Left colon (tissue), 2 donors: ENCODE measurements at regions not wholly inside any gene's neighbourhood (a gene's known extent, or its start where the extent isn't known, plus 50 kb on each side); places are given as distances from the start of the nearest gene placed in this dataset.
"Not testable (repeated sequence)": the region's sequence is repeated elsewhere in the genome, so short reads cannot be mapped to it uniquely, and the experiment has no call there.

Experiments used
- ATAC-seq: fragments of 200-7000 bp; cut with Tn5 transposase; one replicate; pipeline ENCODE4 v1.9.1; 2020; ENCODE audit warnings: mild to moderate bottlenecking, moderate library complexity
- DNase-seq, 2 donors: peaks; one replicate each; pipeline ENCODE4 v3.0.0-alpha.2; 2020
- intact Hi-C, 2 donors: fragments of 100-400 bp; cut with DNase I in 1 of 2; cut with micrococcal nuclease in 1 of 2; formaldehyde crosslinking; loops; one replicate each; pipeline versions ENCODE4 v1.11.2 to v1.14.0; 2022; cut with DNase I, micrococcal nuclease
- donor health status: DM: no; HTN: no; CAD: no.
- donor health status: DM: yes; HTN: yes; CAD: no.

DNA sequence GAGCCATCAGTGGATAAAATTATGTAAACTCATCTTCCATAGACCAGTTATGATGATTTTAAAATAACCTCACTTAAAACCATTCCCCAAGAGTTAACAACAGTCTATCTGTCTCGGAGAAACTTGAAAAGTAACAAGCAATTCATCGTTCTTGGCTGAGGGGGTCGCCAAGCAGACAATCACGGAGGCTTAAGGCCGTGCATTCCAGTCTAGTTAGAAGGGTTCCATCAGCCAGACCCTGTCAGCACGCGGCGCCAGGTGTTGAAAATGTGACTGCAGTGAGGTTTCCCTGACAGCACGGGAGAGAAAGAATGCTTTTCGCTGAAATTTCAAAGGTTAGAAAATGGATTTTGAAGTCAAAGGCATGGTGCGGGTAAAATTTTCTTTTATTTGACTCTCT, 1025.0 kb upstream of the CELF2 start:
- DNase-seq (no peak), ATAC-seq (no peak)

DNA sequence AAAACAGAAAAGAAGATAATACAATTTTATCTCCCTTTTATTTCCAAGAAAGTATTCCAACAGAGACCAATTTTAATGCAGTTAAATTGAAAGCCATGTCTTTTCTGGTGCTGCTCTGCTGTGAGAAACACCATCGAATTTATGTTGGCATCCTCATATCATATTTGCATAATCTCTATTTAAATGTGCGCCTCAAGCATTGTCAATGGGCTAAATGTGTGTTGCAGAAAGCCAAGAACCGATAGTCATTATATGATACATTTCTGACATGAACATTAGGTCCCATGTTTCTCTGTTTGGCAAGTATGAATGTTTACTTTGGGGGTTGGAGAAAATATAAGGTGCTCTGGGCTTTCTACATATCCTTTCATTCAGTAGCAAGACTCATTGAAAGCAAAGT, 1023.5 kb upstream of the CELF2 start:
- intact Hi-C loops, result no loop called here
- DNase-seq (no peak), ATAC-seq (no peak)

More for the DNA sequence above, 1025.0 kb upstream of the CELF2 start:
- intact Hi-C loops, result no loop called here

DNA sequence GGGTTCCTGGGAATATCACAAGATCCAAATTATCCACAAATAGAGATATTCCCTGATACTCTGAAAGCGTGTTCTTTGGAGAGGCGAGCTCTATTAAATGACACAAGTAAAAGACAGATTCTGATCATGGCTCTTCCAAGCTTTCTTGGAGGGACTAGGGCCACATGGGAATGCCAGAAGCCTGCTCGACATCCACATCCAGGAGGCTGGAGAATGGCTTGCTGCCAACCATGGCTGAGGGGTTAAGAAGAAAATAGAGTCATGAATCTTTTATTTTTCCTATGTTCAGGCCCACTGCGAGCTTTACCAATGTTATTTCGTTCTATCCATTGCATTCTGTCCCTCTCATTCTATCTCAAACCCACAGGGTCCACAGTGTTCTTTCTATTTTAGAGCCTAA, 1018.0 kb upstream of the CELF2 start:
- intact Hi-C loops, result no loop called here

GRCh38 chr10:10007957-10008356, 1009.7 kb upstream of the CELF2 start:
- no peak for ATAC-seq
- DNase-seq, result no peak
- intact Hi-C loops, result no loop called here

More for the DNA sequence above, 1018.0 kb upstream of the CELF2 start:
- ATAC-seq, result no peak
- DNase-seq, result no peak

- no peak for ATAC-seq
- no peak for DNase-seq
- intact Hi-C loops, result no loop called here
Observed at GRCh38 chr10:10010397-10010796, 1007.3 kb upstream of the CELF2 start.

- no peak for DNase-seq
- ATAC-seq, result no peak
- intact Hi-C loops, result no loop called here
Observed at GRCh38 chr10:10014846-10015245, 1002.8 kb upstream of the CELF2 start.

DNA sequence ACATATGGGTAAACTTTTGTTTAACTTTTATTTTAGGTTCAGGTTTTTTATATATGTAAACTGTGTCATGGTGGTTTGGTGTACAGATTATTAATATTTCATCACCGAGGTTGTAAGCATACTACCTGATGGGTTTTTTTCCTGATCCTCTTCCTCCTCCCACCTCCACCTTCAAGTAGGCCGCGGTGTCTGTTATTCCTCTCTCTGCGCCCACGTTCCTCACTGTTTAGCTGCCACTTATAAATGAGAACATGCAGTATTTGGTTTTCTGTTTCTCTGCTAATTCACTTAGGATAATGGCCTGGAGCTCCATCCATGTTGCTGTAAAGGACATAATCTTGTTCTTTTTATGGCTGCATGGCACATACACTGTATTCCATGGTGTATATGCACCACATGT, 1000.0 kb upstream of the CELF2 start:
- ATAC-seq (no peak), DNase-seq (no peak)
- intact Hi-C loops, result no loop called here

DNA sequence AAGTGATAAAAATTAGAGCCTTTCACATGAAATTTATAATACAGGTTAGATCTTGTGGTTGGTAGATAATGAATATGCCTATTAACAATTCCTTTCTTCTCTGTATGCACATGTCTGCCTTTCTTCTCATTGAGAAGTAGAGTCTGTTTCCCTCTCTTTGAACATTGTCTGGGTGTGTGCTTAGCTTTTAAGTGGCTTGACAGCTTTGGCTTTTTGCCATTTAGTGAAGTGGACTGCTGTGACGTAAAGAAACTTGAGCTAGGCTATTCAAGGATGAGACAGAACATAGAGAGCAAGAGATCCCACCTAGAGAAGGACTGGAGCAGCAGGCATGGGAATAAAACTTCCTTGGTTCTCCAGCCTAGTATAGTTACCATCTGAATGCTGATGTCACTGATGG, 996.7 kb upstream of the CELF2 start:
- ATAC-seq, result no peak
- intact Hi-C loops, result no loop called here
- no peak for DNase-seq

DNA sequence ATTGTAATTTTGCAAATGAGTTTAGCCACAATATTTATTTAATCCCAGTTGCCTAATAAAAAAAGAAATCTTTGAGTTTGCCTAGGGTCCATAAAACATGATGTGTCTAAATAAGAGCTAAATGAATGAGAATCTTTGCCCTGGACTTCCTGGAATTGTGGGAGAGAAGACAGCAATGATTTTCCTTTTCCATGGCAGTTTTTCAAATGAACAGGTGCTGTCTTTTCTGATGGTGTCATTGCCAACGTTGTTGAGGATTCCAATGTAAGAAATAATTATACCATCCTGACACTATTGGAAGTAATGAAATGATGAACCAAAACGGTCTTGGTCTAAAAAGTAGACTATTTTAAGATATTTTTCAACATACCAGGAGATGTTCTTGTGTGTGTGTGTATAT, 984.7 kb upstream of the CELF2 start:
- DNase-seq, result no peak

DNA sequence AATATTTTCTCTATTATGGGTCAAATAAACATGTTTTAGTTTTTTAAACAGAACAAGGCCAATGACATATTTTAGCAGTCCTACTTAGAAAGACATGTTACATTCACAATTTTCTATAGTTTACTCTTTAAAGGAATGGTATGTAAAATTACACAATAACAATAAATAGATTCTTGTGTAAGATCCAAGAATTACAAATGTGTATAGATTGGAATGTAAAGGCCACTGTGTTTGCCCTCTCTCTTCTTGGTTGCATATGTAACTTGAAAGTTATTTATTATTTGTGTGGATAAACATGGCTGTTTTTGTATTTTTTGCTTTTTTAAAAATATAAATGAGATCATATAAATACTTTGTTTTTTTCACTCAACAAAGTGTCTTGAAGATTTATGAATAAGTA, 979.3 kb upstream of the CELF2 start:
- intact Hi-C loops, result no loop called here
- ATAC-seq (no peak), DNase-seq (no peak)

More for the DNA sequence above, 984.7 kb upstream of the CELF2 start:
- no peak for ATAC-seq
- intact Hi-C loops, result no loop called here

GRCh38 chr10:10039595-10039994, 978.1 kb upstream of the CELF2 start:
- DNase-seq (no peak), ATAC-seq (no peak)
- intact Hi-C loops, result no loop called here

DNA sequence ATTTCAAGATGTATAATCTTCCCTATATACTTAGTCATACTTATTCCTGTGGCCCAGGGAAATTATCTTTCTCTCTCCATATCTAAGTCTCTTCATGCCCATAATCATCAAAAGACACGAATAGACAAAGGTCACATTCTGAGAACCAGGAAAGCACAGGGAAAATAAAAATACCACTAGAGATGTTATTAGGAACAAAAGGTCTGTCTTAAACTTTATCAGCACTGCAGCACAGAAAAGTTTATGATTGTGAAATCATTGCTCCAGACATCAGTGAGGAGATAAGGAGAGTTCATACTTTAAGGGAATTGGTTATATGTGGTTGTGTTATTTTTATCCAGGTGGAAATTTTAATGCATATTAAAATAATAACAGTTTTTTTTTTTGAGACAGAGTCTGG, 974.6 kb upstream of the CELF2 start:
- DNase-seq (no peak), ATAC-seq (no peak)

GRCh38 chr10:10044922-10045764, 972.5 kb upstream of the CELF2 start:
- intact Hi-C loops, result no loop called here
- DNase-seq (no peak), ATAC-seq (no peak)

More for the DNA sequence above, 974.6 kb upstream of the CELF2 start:
- intact Hi-C loops, result no loop called here

GRCh38 chr10:10045765-10046028, 972.0 kb upstream of the CELF2 start:
- ATAC-seq (no peak), DNase-seq (no peak)
- intact Hi-C loops, result no loop called here

DNA sequence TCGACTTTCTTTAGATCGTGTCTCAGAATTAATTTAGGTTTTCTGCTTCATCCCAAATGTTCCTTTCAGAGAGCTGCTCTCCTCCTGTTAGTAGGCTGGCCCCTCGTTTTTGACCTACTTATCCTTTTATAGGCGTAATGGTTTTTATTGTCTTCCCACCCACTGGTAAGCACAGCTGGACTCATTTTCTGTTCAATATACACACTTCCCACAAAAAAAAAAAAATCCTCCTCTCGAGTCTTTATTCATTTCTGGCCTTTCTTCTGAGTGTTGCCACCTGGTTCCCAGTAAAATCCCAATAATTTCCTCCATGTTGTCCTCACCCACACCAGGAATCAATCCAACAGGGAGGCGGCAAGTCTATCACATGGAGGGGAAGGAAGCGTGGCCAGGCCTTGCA, 970.2 kb upstream of the CELF2 start:
- DNase-seq (no peak), ATAC-seq (no peak)
- intact Hi-C loops, result no loop called here

GRCh38 chr10:10053051-10053450, 964.6 kb upstream of the CELF2 start:
- DNase-seq (no peak), ATAC-seq (no peak)
- intact Hi-C loops, result no loop called here

DNA sequence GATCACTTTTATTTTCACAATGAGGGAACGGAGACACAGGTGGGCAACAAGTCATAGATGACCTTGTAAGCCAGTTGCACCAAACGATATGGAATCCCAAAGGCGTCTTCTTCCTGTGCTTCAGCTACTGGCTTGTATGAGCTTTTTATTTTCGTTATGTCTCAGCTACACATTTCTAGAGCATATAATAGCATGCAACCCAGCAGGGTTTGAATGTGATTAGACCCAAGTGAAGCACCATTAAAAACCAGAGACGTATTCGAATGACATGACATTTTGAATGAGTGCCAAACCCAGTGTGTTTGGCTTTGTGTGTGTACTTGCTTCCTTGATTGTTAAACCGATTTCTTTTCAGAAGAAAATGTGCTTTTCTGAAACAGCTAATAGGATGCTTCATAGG, 963.2 kb upstream of the CELF2 start:
- no peak for DNase-seq
- no peak for ATAC-seq
- intact Hi-C loops, result no loop called here

- no peak for ATAC-seq
- intact Hi-C loops, result no loop called here
- no peak for DNase-seq
Observed at GRCh38 chr10:10055656-10056442, 961.8 kb upstream of the CELF2 start.

GRCh38 chr10:10056961-10057360, 960.7 kb upstream of the CELF2 start:
- intact Hi-C loops, result no loop called here
- DNase-seq, result no peak
- ATAC-seq, result no peak

- ATAC-seq (no peak), DNase-seq (no peak)
- intact Hi-C loops, result no loop called here
Observed at GRCh38 chr10:10067644-10068043, 950.0 kb upstream of the CELF2 start.

GRCh38 chr10:10074847-10075246, 942.8 kb upstream of the CELF2 start:
- DNase-seq, ATAC-seq, intact Hi-C loops: not testable (repeated sequence)
